Amygdala (tissue), 56 donors: ENCODE measurements at regions not wholly inside any gene's neighbourhood (a gene's known extent, or its start where the extent isn't known, plus 50 kb on each side); places are given as distances from the start of the nearest gene placed in this dataset.

Source experiments
- DNase-seq, 56 donors: peaks; one replicate each; lab custom pipeline; 2025; lab: John Stamatoyannopoulos, UW

- no peak for DNase-seq
Observed at GRCh38 chr7:156490021-156490800, 150.4 kb upstream of the RNF32 start.

- DNase-seq: no peak
Observed at GRCh38 chr7:156487811-156488533, 152.6 kb upstream of the RNF32 start.

- no peak for DNase-seq
Observed at GRCh38 chr7:156480671-156481070, 159.9 kb upstream of the RNF32 start.

GRCh38 chr7:156479596-156479995 lies 161.0 kb upstream of the RNF32 start:
- DNase-seq: no peak

- DNase-seq: no peak
Observed at GRCh38 chr7:156478486-156478885, 162.1 kb upstream of the RNF32 start.

- DNase-seq: peak in 3 of 56 donors; percentile 3 to 6 (median 4)
Observed at GRCh38 chr7:156475666-156476065, 164.9 kb upstream of the RNF32 start.

- DNase-seq: no peak
Observed at GRCh38 chr7:156475179-156475578, 165.4 kb upstream of the RNF32 start.

- no peak for DNase-seq
Observed at GRCh38 chr7:156474241-156474743, 166.3 kb upstream of the RNF32 start.

GRCh38 chr7:156473476-156474240 lies 166.9 kb upstream of the RNF32 start:
- DNase-seq: peak in 18 of 56 donors; percentile 2 to 51 (median 14)

- DNase-seq: no peak
Observed at GRCh38 chr7:156472267-156472666, 168.3 kb upstream of the RNF32 start.

- DNase-seq: no peak
Observed at GRCh38 chr7:156470399-156471320, 169.9 kb upstream of the RNF32 start.

GRCh38 chr7:156466955-156467625 lies 173.5 kb upstream of the RNF32 start:
- DNase-seq: no peak

GRCh38 chr7:156466272-156466671 lies 174.3 kb upstream of the RNF32 start:
- no peak for DNase-seq

GRCh38 chr7:156465186-156465585 lies 175.4 kb upstream of the RNF32 start:
- DNase-seq: no peak

- DNase-seq: no peak
Observed at GRCh38 chr7:156464339-156464738, 176.2 kb upstream of the RNF32 start.

GRCh38 chr7:156463280-156463679 lies 177.3 kb upstream of the RNF32 start:
- DNase-seq: no peak

- no peak for DNase-seq
Observed at GRCh38 chr7:156461881-156462665, 178.5 kb upstream of the RNF32 start.

- no peak for DNase-seq
Observed at GRCh38 chr7:156460858-156461627, 179.5 kb upstream of the RNF32 start.
